Subcutaneous abdominal adipose tissue (tissue), 5 donors: ENCODE measurements at regions not wholly inside any gene's neighbourhood (a gene's known extent, or its start where the extent isn't known, plus 50 kb on each side); places are given as distances from the start of the nearest gene placed in this dataset.
"Not testable (repeated sequence)": the region's sequence is repeated elsewhere in the genome, so short reads cannot be mapped to it uniquely, and the experiment has no call there.

Source experiments
- H3K27ac ChIP-seq: one replicate; pipeline ENCODE4 v1.7.0; 2013; ENCODE audit warnings: low read depth, mild to moderate bottlenecking, inconsistent platforms, low read length, moderate library complexity
- H3K27me3 ChIP-seq, 5 donors: one replicate each; pipeline ENCODE4 v1.7.0; 2013; ENCODE audit warnings: low read length in 5 of 5, inconsistent platforms in 1 of 5; ENCODE audit not compliant: control insufficient read depth in 5 of 5, insufficient read depth in 4 of 5
- H3K36me3 ChIP-seq, 5 donors: one replicate each; pipeline ENCODE4 v1.7.0; 2013; ENCODE audit warnings: low read length in 5 of 5; ENCODE audit not compliant: control insufficient read depth in 5 of 5, insufficient read depth in 5 of 5
- H3K4me1 ChIP-seq, 5 donors: one replicate each; pipeline ENCODE4 v1.7.0; 2013; ENCODE audit warnings: low read length in 5 of 5, mild to moderate bottlenecking in 3 of 5, moderate library complexity in 1 of 5; ENCODE audit not compliant: control insufficient read depth in 5 of 5, insufficient read depth in 5 of 5
- H3K4me3 ChIP-seq, 5 donors: one replicate each; pipeline ENCODE4 v1.7.0; 2013; ENCODE audit warnings: low read length in 5 of 5, low read depth in 1 of 5
- H3K9ac ChIP-seq, 5 donors: one replicate each; pipeline ENCODE4 v1.7.0; 2013; ENCODE audit warnings: low read length in 5 of 5, mild to moderate bottlenecking in 4 of 5, moderate library complexity in 3 of 5
- H3K9me3 ChIP-seq, 5 donors: one replicate each; pipeline ENCODE4 v1.7.0; 2013; ENCODE audit warnings: low read length in 5 of 5; ENCODE audit not compliant: control insufficient read depth in 5 of 5
- donor health status: healthy.
- donor health status: healthy.
- donor health status: healthy.
- donor health status: healthy.
- donor health status: healthy.

GRCh38 chr9:22790329-22790728 lies 343.7 kb downstream of the DMRTA1 start:
- Histone ChIP-seq H3K9me3 (no peaks in the 10 kb centered on the region), H3K9ac (no peak overlapping the region), H3K27me3 (no peaks in the 10 kb centered on the region), H3K4me3 (no peak overlapping the region), H3K27ac (no peak overlapping the region), H3K4me1 (no peaks in the 10 kb centered on the region), H3K36me3 (no peaks in the 10 kb centered on the region)

GRCh38 chr9:22808876-22809275 lies 362.3 kb downstream of the DMRTA1 start:
- Histone ChIP-seq H3K27me3 (no peaks in the 10 kb centered on the region), H3K4me3 (no peak overlapping the region), H3K27ac (no peak overlapping the region), H3K9ac (no peak overlapping the region), H3K9me3 (peaks cover 1 to 8% (median 3%) of the 10 kb centered on the region in 5 donors), H3K4me1 (peaks cover 0 to 5% (median 0%) of the 10 kb centered on the region in 5 donors), H3K36me3 (no peaks in the 10 kb centered on the region)

- no peak overlapping the region for H3K4me3 ChIP-seq
- H3K27ac ChIP-seq: no peak overlapping the region
- peaks cover 0 to 4% (median 0%) of the 10 kb centered on the region in 5 donors for H3K9me3 ChIP-seq
- no peak overlapping the region for H3K9ac ChIP-seq
- no peaks in the 10 kb centered on the region for H3K27me3 ChIP-seq
- no peaks in the 10 kb centered on the region for H3K36me3 ChIP-seq
- H3K4me1 ChIP-seq: peaks cover 0 to 6% (median 0%) of the 10 kb centered on the region in 5 donors
Measured at GRCh38 chr9:22809371-22809770, 362.7 kb downstream of the DMRTA1 start.

GRCh38 chr9:22813529-22813928 lies 366.9 kb downstream of the DMRTA1 start:
- Histone ChIP-seq H3K27ac (no peak overlapping the region), H3K9me3 (no peaks in the 10 kb centered on the region), H3K36me3 (no peaks in the 10 kb centered on the region), H3K4me1 (peaks cover 0 to 6% (median 0%) of the 10 kb centered on the region in 5 donors), H3K9ac (no peak overlapping the region), H3K27me3 (no peaks in the 10 kb centered on the region), H3K4me3 (no peak overlapping the region)

GRCh38 chr9:22815246-22815645 lies 368.6 kb downstream of the DMRTA1 start:
- Histone ChIP-seq H3K27ac (no peak overlapping the region), H3K4me1 (peaks cover 0 to 6% (median 0%) of the 10 kb centered on the region in 5 donors), H3K36me3 (no peaks in the 10 kb centered on the region), H3K9ac (no peak overlapping the region), H3K4me3 (no peak overlapping the region), H3K9me3 (no peaks in the 10 kb centered on the region), H3K27me3 (no peaks in the 10 kb centered on the region)

- peaks cover 0 to 4% (median 0%) of the 10 kb centered on the region in 5 donors for H3K36me3 ChIP-seq
- H3K27ac ChIP-seq: no peak overlapping the region
- H3K9ac ChIP-seq: no peak overlapping the region
- peaks cover 0 to 6% (median 0%) of the 10 kb centered on the region in 5 donors for H3K4me1 ChIP-seq
- no peaks in the 10 kb centered on the region for H3K27me3 ChIP-seq
- no peak overlapping the region for H3K4me3 ChIP-seq
- no peaks in the 10 kb centered on the region for H3K9me3 ChIP-seq
Measured at GRCh38 chr9:22817181-22817580, 370.6 kb downstream of the DMRTA1 start.

- Histone ChIP-seq H3K27me3 (no peaks in the 10 kb centered on the region), H3K9me3 (peaks cover 0 to 5% (median 0%) of the 10 kb centered on the region in 5 donors), H3K4me3 (no peak overlapping the region), H3K27ac (no peak overlapping the region), H3K4me1 (no peaks in the 10 kb centered on the region), H3K9ac (no peak overlapping the region), H3K36me3 (no peaks in the 10 kb centered on the region)
Measured at GRCh38 chr9:22829236-22829635, 382.6 kb downstream of the DMRTA1 start.

GRCh38 chr9:22838266-22838665 lies 391.6 kb downstream of the DMRTA1 start:
- H3K27ac ChIP-seq: no peak overlapping the region
- no peak overlapping the region for H3K4me3 ChIP-seq
- H3K9me3 ChIP-seq: peaks cover 0 to 16% (median 0%) of the 10 kb centered on the region in 5 donors
- no peak overlapping the region for H3K9ac ChIP-seq
- no peaks in the 10 kb centered on the region for H3K27me3 ChIP-seq
- no peaks in the 10 kb centered on the region for H3K4me1 ChIP-seq
- no peaks in the 10 kb centered on the region for H3K36me3 ChIP-seq

GRCh38 chr9:22840641-22841040 lies 394.0 kb downstream of the DMRTA1 start:
- Histone ChIP-seq H3K4me3 (no peak overlapping the region), H3K27ac (no peak overlapping the region), H3K36me3 (no peaks in the 10 kb centered on the region), H3K9ac (no peak overlapping the region), H3K4me1 (no peaks in the 10 kb centered on the region), H3K9me3 (peaks cover 0 to 18% (median 6%) of the 10 kb centered on the region in 5 donors), H3K27me3 (no peaks in the 10 kb centered on the region)

GRCh38 chr9:22845243-22845642 lies 398.6 kb downstream of the DMRTA1 start:
- not testable (repeated sequence) for H3K4me3 ChIP-seq, H3K27me3 ChIP-seq, H3K27ac ChIP-seq, H3K9ac ChIP-seq, H3K36me3 ChIP-seq, H3K4me1 ChIP-seq
- peaks cover 2 to 23% (median 13%) of the 10 kb centered on the region in 5 donors for H3K9me3 ChIP-seq

GRCh38 chr9:22855980-22856379 lies 409.4 kb downstream of the DMRTA1 start:
- Histone ChIP-seq H3K9ac (no peak overlapping the region), H3K4me1 (no peaks in the 10 kb centered on the region), H3K27me3 (no peaks in the 10 kb centered on the region), H3K27ac (no peak overlapping the region), H3K4me3 (no peak overlapping the region), H3K36me3 (peaks cover 0 to 3% (median 0%) of the 10 kb centered on the region in 5 donors), H3K9me3 (peaks cover 0 to 5% (median 0%) of the 10 kb centered on the region in 5 donors)
